ENCODE measurements at regions not wholly inside any gene's neighbourhood (a gene's known extent, or its start where the extent isn't known, plus 50 kb on each side); places are given as distances from the start of the nearest gene placed in this dataset.

GRCh38 chr7:85713171-85713570, 526.3 kb upstream of the SEMA3D start:
- in situ Hi-C loops (cut with HindIII; ENCODE audit: low sequenced_read_pairs): no loop called here
- no peak overlapping the region for H3K4me3 ChIP-seq (ENCODE audit: low read depth, low read length)
- no peak for TF ChIP-seq CTCF (IDR thresholded peaks at IDR 0.05; ENCODE audit: low read depth, low read length, missing control alignments)
- DNase-seq (ENCODE audit: low read depth): no peak

- DNase-seq (ENCODE audit: low read depth): no peak
- TF ChIP-seq CTCF (IDR thresholded peaks at IDR 0.05; ENCODE audit: low read depth, low read length, missing control alignments): no peak
- in situ Hi-C loops (cut with HindIII; ENCODE audit: low sequenced_read_pairs): no loop called here
- no peak overlapping the region for H3K4me3 ChIP-seq (ENCODE audit: low read depth, low read length)
Measured at GRCh38 chr7:85711894-85712293, 525.0 kb upstream of the SEMA3D start.

GRCh38 chr7:85710960-85711359, 524.1 kb upstream of the SEMA3D start:
- DNase-seq (ENCODE audit: low read depth): no peak
- no peak for TF ChIP-seq CTCF (IDR thresholded peaks at IDR 0.05; ENCODE audit: low read depth, low read length, missing control alignments)
- no peak overlapping the region for H3K4me3 ChIP-seq (ENCODE audit: low read depth, low read length)
- in situ Hi-C loops (cut with HindIII; ENCODE audit: low sequenced_read_pairs): no loop called here

GRCh38 chr7:85708221-85708620, 521.4 kb upstream of the SEMA3D start:
- DNase-seq (ENCODE audit: low read depth): no peak
- no peak overlapping the region for H3K4me3 ChIP-seq (ENCODE audit: low read depth, low read length)
- TF ChIP-seq CTCF (IDR thresholded peaks at IDR 0.05; ENCODE audit: low read depth, low read length, missing control alignments): no peak
- in situ Hi-C loops (cut with HindIII; ENCODE audit: low sequenced_read_pairs): no loop called here

- no peak for TF ChIP-seq CTCF (IDR thresholded peaks at IDR 0.05; ENCODE audit: low read depth, low read length, missing control alignments)
- in situ Hi-C loops (cut with HindIII; ENCODE audit: low sequenced_read_pairs): no loop called here
- peak; percentile 76 for DNase-seq (ENCODE audit: low read depth)
- H3K4me3 ChIP-seq (ENCODE audit: low read depth, low read length): no peak overlapping the region
Measured at GRCh38 chr7:85705076-85705475, 518.2 kb upstream of the SEMA3D start.

- in situ Hi-C loops (cut with HindIII; ENCODE audit: low sequenced_read_pairs): no loop called here
- no peak for TF ChIP-seq CTCF (IDR thresholded peaks at IDR 0.05; ENCODE audit: low read depth, low read length, missing control alignments)
- no peak overlapping the region for H3K4me3 ChIP-seq (ENCODE audit: low read depth, low read length)
Measured at GRCh38 chr7:85703251-85704010, 516.6 kb upstream of the SEMA3D start.

More at GRCh38 chr7:85703251-85704010, 516.6 kb upstream of the SEMA3D start:
- DNase-seq (ENCODE audit: low read depth): no peak
